ENCODE measurements at regions not wholly inside any gene's neighbourhood (a gene's known extent, or its start where the extent isn't known, plus 50 kb on each side); places are given as distances from the start of the nearest gene placed in this dataset.

DNA sequence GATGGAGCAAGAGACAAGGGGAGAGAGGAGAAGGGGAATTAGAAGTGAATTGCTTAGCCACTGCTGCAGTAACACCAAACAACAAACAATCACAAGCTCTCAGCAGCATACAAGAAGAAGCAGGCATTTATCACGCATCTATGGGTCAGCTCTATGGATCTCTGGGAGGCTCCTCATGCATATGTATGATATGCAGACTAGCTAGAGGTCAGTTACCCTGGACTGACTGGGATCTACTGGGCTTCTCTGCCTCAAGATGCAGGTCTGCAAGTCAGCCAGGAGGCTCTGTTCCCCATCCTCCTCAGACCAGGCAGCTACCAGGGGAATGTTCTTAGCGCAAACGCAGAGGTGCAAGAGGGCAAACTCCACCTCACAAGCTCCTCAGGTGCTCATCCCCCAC is 64.7 kb upstream of the SEM1 start:
- Mint-ChIP-seq H3K9me3 (ENCODE audit: unreplicated experiment) (no peaks in the 10 kb centered on the region), H3K36me3 (ENCODE audit: insufficient read depth, unreplicated experiment) (no peaks in the 10 kb centered on the region), H3K27ac (ENCODE audit: unreplicated experiment) (no peak overlapping the region), H3K4me1 (ENCODE audit: low read depth, unreplicated experiment) (no peaks in the 10 kb centered on the region), H3K27me3 (ENCODE audit: insufficient read depth, unreplicated experiment) (peaks cover 25% of the 10 kb centered on the region), H3K4me3 (ENCODE audit: unreplicated experiment) (no peak overlapping the region)
- Histone ChIP-seq H3K36me3 (ENCODE audit: control insufficient read depth, insufficient read depth, low read length) (no peaks in the 10 kb centered on the region), H3K9me3 (no peaks in the 10 kb centered on the region), H3K27me3 (replicated peaks; ENCODE audit: control insufficient read depth, insufficient read depth, low read length) (peaks cover 1% of the 10 kb centered on the region; the same call in 1 of the 2 replicates), H3K4me3 (ENCODE audit: low read depth, low read length) (no peak overlapping the region), H3K4me1 (no peaks in the 10 kb centered on the region)
- TF ChIP-seq, protein P1, sequence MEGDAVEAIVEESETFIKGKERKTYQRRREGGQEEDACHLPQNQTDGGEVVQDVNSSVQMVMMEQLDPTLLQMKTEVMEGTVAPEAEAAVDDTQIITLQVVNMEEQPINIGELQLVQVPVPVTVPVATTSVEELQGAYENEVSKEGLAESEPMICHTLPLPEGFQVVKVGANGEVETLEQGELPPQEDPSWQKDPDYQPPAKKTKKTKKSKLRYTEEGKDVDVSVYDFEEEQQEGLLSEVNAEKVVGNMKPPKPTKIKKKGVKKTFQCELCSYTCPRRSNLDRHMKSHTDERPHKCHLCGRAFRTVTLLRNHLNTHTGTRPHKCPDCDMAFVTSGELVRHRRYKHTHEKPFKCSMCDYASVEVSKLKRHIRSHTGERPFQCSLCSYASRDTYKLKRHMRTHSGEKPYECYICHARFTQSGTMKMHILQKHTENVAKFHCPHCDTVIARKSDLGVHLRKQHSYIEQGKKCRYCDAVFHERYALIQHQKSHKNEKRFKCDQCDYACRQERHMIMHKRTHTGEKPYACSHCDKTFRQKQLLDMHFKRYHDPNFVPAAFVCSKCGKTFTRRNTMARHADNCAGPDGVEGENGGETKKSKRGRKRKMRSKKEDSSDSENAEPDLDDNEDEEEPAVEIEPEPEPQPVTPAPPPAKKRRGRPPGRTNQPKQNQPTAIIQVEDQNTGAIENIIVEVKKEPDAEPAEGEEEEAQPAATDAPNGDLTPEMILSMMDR (IDR thresholded peaks at IDR 0.05; ENCODE audit: insufficient read depth in 1 of 2, low read depth in 1 of 2, low read length in 1 of 2, severe bottlenecking in 1 of 2, unreplicated experiment in 1 of 2), result no peak
- POLR2A ChIA-PET, result no interaction called here
- intact Hi-C loops (cut with micrococcal nuclease; ENCODE audit: unreplicated experiment), result no loop called here
- CTCF ChIA-PET, result no interaction called here
- no peak for DNase-seq
- no TSS peak for BruUV-seq (replicated peaks)

DNA sequence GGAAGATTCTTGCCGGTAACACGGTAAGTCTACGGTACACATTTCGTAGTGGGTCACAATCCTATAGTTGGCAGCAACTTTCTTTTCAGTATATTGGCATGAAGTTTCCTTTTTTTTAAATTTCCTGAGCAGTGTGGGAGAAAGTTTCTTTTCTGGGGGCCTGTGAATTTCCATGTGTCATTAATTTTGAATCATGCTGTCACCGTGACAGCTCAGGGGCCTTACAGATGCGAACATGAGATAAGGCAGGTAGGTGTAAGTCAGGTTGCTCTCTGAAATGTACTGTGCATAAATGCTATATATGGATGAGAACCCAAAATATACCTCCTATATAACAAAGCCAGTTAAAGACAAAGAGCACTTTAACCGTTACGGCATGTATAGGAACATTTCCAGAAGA is 65.4 kb upstream of the SEM1 start:
- DNase-seq, result no peak
- intact Hi-C loops (cut with micrococcal nuclease; ENCODE audit: unreplicated experiment), result no loop called here
- no TSS peak for BruUV-seq (replicated peaks)
- H3K4me1 Mint-ChIP-seq (ENCODE audit: low read depth, unreplicated experiment), result no peaks in the 10 kb centered on the region
- no peak overlapping the region for H3K27ac Mint-ChIP-seq (ENCODE audit: unreplicated experiment)
- no peaks in the 10 kb centered on the region for H3K36me3 Mint-ChIP-seq (ENCODE audit: insufficient read depth, unreplicated experiment)
- peaks cover 23% of the 10 kb centered on the region for H3K27me3 Mint-ChIP-seq (ENCODE audit: insufficient read depth, unreplicated experiment)
- H3K4me3 ChIP-seq (ENCODE audit: low read depth, low read length), result no peak overlapping the region
- no peak overlapping the region for H3K4me3 Mint-ChIP-seq (ENCODE audit: unreplicated experiment)
- H3K4me1 ChIP-seq, result no peaks in the 10 kb centered on the region
- H3K27me3 ChIP-seq (replicated peaks; ENCODE audit: control insufficient read depth, insufficient read depth, low read length), result peaks cover 1% of the 10 kb centered on the region; the same call in 1 of the 2 replicates
- no peaks in the 10 kb centered on the region for H3K36me3 ChIP-seq (ENCODE audit: control insufficient read depth, insufficient read depth, low read length)
- TF ChIP-seq, protein P1 (IDR thresholded peaks at IDR 0.05; ENCODE audit: insufficient read depth in 1 of 2, low read depth in 1 of 2, low read length in 1 of 2, severe bottlenecking in 1 of 2, unreplicated experiment in 1 of 2), result no peak
- ChIA-PET POLR2A (no interaction called here), CTCF (no interaction called here)
- no peaks in the 10 kb centered on the region for H3K9me3 ChIP-seq
- H3K9me3 Mint-ChIP-seq (ENCODE audit: unreplicated experiment), result no peaks in the 10 kb centered on the region

DNA sequence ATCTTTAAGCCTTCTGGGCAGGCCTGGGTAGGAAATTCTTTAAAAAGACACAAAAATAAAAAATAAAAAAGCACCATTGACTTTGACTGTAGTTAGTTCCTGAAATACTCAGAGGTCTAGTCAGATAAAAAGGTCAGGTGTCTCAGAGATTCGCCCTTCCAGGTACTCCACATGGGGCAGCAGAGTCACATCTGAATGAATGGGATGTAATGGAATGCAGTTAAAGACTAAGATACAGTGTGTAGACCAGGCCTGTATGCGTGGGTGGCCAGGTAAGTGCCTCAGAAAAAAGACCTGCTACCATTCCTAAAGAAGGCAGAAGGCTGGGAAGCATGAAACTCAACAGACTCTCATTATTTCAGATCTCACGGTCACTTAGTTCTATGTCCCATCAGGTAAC is 68.6 kb upstream of the SEM1 start:
- H3K9me3 Mint-ChIP-seq (ENCODE audit: unreplicated experiment), result no peaks in the 10 kb centered on the region
- Histone ChIP-seq H3K27me3 (replicated peaks; ENCODE audit: control insufficient read depth, insufficient read depth, low read length) (no peaks in the 10 kb centered on the region), H3K9me3 (no peaks in the 10 kb centered on the region), H3K36me3 (ENCODE audit: control insufficient read depth, insufficient read depth, low read length) (no peaks in the 10 kb centered on the region), H3K4me3 (ENCODE audit: low read depth, low read length) (no peak overlapping the region), H3K4me1 (no peaks in the 10 kb centered on the region)
- intact Hi-C loops (cut with micrococcal nuclease; ENCODE audit: unreplicated experiment), result loop anchor here (1.0 kb wide), 1 partner anchor 249 kb away; no protein-coding TSS in a partner anchor
- no peak overlapping the region for H3K27ac Mint-ChIP-seq (ENCODE audit: unreplicated experiment)
- peak in 1 of 2 experiments; percentile 34 for DNase-seq
- TF ChIP-seq, protein P1 (IDR thresholded peaks at IDR 0.05; ENCODE audit: insufficient read depth in 1 of 2, low read depth in 1 of 2, low read length in 1 of 2, severe bottlenecking in 1 of 2, unreplicated experiment in 1 of 2), result peak; percentile 25 to 61
- BruUV-seq (replicated peaks), result no TSS peak
- H3K36me3 Mint-ChIP-seq (ENCODE audit: insufficient read depth, unreplicated experiment), result no peaks in the 10 kb centered on the region
- CTCF ChIA-PET, result interaction anchor here (1.3 kb wide), 1 partner anchor 249 kb away, joined by 4 read pairs; no protein-coding TSS in a partner anchor
- H3K27me3 Mint-ChIP-seq (ENCODE audit: insufficient read depth, unreplicated experiment), result peaks cover 16% of the 10 kb centered on the region
- H3K4me1 Mint-ChIP-seq (ENCODE audit: low read depth, unreplicated experiment), result no peaks in the 10 kb centered on the region
- no peak overlapping the region for H3K4me3 Mint-ChIP-seq (ENCODE audit: unreplicated experiment)
- POLR2A ChIA-PET, result no interaction called here
